Tibial artery (tissue), 4 donors: ENCODE measurements at regions not wholly inside any gene's neighbourhood (a gene's known extent, or its start where the extent isn't known, plus 50 kb on each side); places are given as distances from the start of the nearest gene placed in this dataset.

Experiments
- DNase-seq, 2 donors: peaks; one replicate each; pipeline ENCODE4 v3.0.0-alpha.2; 2019
- H3K27ac ChIP-seq, 2 donors: fragments of 200-600 bp; sonication (generic) in 1 of 2; 1 replicate in 1 of 2; 2 replicates in 1 of 2; pipeline ENCODE4 v1.5.1; 2018 to 2019; ENCODE audit warnings: mild to moderate bottlenecking in 1 of 2
- H3K27me3 ChIP-seq, 2 donors: fragments of 200-600 bp; sonication (generic) in 1 of 2; one replicate each; pipeline versions ENCODE4 v1.5.1 to v1.6.0; 2016 to 2019
- H3K36me3 ChIP-seq, 3 donors: fragments of 200-600 bp; sonication (generic) in 2 of 3; one replicate each; pipeline ENCODE4 v1.5.1; 2016 to 2019; ENCODE audit warnings: mild to moderate bottlenecking in 2 of 3
- H3K4me1 ChIP-seq, 4 donors: fragments of 200-600 bp; sonication (generic) in 2 of 4; 1 replicate in 3 of 4; 2 replicates in 1 of 4; pipeline ENCODE4 v1.5.1; 2016 to 2019
- H3K4me3 ChIP-seq, 2 donors: fragments of 200-600 bp; sonication (generic) in 1 of 2; 1 replicate in 1 of 2; 2 replicates in 1 of 2; pipeline ENCODE4 v1.5.1; 2018 to 2019; ENCODE audit warnings: mild to moderate bottlenecking in 2 of 2
- H3K9me3 ChIP-seq, 3 donors: fragments of 200-600 bp; sonication (generic) in 1 of 3; one replicate each; pipeline ENCODE4 v1.5.1; 2016 to 2019
- intact Hi-C: fragments of 100-400 bp; cut with DNase I; formaldehyde crosslinking; loops from one replicate; pipeline ENCODE4 v1.15.0; 2023; ENCODE audit warnings: low total_unique reads
- TF ChIP-seq, protein P1 (sequence below), 2 experiments: fragments of 200-600 bp in 1 of 2; fragments of 450-650 bp in 1 of 2; IDR thresholded peaks; one replicate each; pipeline ENCODE4 v1.5.1; 2017 to 2019; ENCODE audit warnings: antibody characterized with exemption in 2 of 2, mild to moderate bottlenecking in 1 of 2, moderate library complexity in 1 of 2

DNA sequence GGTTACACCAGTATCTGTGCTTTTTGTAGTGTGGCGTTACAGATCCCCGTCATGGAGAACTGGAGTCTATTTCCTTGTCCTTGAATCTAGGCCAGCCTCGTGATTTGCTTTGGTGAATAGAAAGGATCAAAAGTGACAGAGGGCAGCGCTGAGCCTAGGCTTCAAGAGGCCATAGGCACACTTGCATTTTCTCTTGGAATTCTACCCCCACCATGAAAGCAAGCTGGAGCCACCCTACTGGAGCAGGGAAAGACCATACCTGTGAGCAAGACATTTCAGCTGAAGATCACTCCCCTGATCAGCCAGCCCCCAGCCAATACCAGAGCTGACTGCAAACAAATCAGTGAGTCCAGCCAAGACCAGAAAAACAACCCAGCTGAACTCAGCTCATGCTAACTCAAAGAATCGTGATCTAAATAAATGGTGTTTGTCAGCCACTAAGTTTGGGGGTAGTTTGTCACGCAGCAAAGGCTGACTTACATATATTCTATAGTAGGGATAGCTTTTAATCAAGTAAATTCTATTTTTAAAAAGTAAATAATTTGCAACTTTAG lies 521.9 kb upstream of the TBX3 start:
- no peaks in the 10 kb centered on the region for H3K27me3 ChIP-seq
- intact Hi-C loops, result no loop called here
- no peaks in the 10 kb centered on the region for H3K9me3 ChIP-seq
- H3K4me1 ChIP-seq, result peaks cover 0 to 3% (median 2%) of the 10 kb centered on the region in 4 donors
- TF ChIP-seq, protein P1, sequence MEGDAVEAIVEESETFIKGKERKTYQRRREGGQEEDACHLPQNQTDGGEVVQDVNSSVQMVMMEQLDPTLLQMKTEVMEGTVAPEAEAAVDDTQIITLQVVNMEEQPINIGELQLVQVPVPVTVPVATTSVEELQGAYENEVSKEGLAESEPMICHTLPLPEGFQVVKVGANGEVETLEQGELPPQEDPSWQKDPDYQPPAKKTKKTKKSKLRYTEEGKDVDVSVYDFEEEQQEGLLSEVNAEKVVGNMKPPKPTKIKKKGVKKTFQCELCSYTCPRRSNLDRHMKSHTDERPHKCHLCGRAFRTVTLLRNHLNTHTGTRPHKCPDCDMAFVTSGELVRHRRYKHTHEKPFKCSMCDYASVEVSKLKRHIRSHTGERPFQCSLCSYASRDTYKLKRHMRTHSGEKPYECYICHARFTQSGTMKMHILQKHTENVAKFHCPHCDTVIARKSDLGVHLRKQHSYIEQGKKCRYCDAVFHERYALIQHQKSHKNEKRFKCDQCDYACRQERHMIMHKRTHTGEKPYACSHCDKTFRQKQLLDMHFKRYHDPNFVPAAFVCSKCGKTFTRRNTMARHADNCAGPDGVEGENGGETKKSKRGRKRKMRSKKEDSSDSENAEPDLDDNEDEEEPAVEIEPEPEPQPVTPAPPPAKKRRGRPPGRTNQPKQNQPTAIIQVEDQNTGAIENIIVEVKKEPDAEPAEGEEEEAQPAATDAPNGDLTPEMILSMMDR (IDR thresholded peaks at IDR 0.05), result no peak
- H3K36me3 ChIP-seq, result no peaks in the 10 kb centered on the region
- no peak overlapping the region for H3K27ac ChIP-seq
- DNase-seq, result no peak
- no peak overlapping the region for H3K4me3 ChIP-seq

DNA sequence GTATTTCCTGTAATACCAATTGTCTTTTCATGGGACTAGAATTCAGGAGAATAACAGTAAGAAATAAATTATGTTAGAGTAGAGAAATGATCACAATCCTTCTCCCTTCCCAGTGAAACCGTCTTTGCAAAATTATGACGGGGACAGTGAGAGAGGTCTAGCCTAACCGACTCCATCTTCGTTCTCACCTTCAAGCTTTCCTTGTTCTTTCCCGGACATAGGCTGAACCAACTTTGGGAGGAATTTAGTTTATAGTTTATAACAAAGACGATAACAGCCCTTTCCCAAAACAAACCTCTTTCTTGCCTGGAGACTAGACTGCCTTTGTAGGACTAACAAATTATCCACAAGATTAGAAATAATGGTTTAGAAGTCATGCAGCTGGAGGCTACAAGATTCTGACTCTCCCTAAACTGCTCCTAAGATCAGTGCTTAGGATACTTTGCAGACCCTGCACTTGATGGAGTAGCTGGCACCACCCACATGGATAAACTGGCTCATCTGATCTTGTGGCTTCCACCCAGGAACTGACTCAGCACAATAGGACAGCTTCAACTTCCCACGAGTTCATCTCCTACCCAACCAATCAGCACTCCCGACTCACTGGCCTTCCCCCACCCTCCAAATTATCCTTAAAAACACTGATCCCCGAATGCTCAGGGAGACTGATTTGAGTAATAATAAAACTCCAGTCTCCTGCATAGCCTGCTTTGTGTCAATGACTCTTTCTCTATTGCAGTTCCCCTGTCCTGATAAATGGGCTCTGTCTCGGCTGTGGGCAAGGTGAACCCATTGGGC lies 521.2 kb upstream of the TBX3 start:
- Histone ChIP-seq H3K27ac (no peak overlapping the region), H3K9me3 (no peaks in the 10 kb centered on the region), H3K4me1 (no peaks in the 10 kb centered on the region), H3K4me3 (no peak overlapping the region), H3K36me3 (no peaks in the 10 kb centered on the region), H3K27me3 (no peaks in the 10 kb centered on the region)
- TF ChIP-seq, protein P1 (IDR thresholded peaks at IDR 0.05), result no peak
- DNase-seq, result no peak
- intact Hi-C loops, result no loop called here

DNA sequence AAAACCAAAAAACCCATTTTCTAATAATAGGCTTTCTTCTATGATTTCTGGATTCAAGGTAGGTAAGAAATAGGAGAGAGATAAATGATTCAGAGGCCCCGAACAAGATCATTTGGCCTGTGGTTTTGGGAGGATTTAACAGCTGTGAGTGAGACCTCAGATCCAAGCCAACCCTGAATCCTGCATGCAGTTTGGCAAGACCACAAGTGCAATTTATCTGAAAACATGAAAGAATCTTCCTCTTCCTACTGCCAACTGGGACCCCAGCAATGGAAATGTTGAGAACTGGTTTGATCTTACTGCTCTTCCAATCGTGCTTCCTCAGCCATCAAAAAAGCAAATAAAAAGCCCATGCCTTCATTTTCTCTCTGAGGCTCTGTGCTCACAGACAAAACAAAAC lies 519.7 kb upstream of the TBX3 start:
- H3K27me3 ChIP-seq, result no peaks in the 10 kb centered on the region
- TF ChIP-seq, protein P1 (IDR thresholded peaks at IDR 0.05), result no peak
- no peaks in the 10 kb centered on the region for H3K9me3 ChIP-seq
- no peaks in the 10 kb centered on the region for H3K36me3 ChIP-seq
- no peak for DNase-seq
- H3K27ac ChIP-seq, result no peak overlapping the region
- no peaks in the 10 kb centered on the region for H3K4me1 ChIP-seq
- intact Hi-C loops, result no loop called here
- H3K4me3 ChIP-seq, result no peak overlapping the region

DNA sequence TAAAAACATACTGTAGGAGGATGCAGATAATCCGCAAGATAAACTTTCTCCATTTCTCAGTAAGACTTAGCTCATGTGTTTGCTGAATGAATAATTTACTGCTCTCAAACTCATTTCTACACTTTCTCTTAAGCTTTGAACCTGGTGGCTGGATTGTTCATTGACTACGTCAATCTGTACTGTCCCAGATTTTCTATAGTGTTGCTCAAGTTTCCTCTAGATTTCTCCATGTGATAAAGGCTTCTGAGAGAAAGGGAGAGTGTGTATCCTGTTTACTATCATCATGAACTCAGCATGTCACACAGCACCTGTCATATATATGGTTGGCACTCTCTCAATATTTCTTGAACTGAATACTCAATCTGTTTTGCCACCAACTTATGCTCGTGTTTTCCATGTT lies 518.0 kb upstream of the TBX3 start:
- DNase-seq, result no peak
- Histone ChIP-seq H3K9me3 (no peaks in the 10 kb centered on the region), H3K4me1 (no peaks in the 10 kb centered on the region), H3K36me3 (no peaks in the 10 kb centered on the region), H3K4me3 (no peak overlapping the region), H3K27ac (no peak overlapping the region), H3K27me3 (no peaks in the 10 kb centered on the region)
- TF ChIP-seq, protein P1 (IDR thresholded peaks at IDR 0.05), result no peak
- intact Hi-C loops, result no loop called here

DNA sequence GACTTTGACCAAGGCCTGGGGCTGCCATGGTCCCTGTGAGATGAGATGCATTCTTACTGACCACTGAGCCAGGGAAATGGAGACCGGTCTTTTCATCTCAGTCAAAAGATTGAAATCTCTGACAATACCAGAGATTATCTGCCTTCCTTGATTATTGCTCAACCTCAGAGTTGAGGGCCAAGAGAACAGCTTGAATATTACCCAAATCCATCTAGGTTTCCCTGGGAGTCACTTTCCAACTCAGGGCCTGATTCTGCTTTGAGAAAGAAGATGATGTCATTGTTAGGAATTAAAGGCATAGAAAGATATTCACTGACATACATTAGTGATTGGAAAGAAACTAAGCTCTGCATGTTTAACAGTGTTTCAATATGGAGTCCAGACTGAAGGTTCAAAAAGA lies 515.9 kb upstream of the TBX3 start:
- Histone ChIP-seq H3K27ac (no peak overlapping the region), H3K36me3 (no peaks in the 10 kb centered on the region), H3K4me1 (no peaks in the 10 kb centered on the region), H3K4me3 (no peak overlapping the region), H3K9me3 (no peaks in the 10 kb centered on the region), H3K27me3 (no peaks in the 10 kb centered on the region)
- intact Hi-C loops, result no loop called here
- TF ChIP-seq, protein P1 (IDR thresholded peaks at IDR 0.05), result no peak
- DNase-seq, result no peak
